GM21381 (cell line): ENCODE measurements at regions not wholly inside any gene's neighbourhood (a gene's known extent, or its start where the extent isn't known, plus 50 kb on each side); places are given as distances from the start of the nearest gene placed in this dataset.
"Not testable (repeated sequence)": the region's sequence is repeated elsewhere in the genome, so short reads cannot be mapped to it uniquely, and the experiment has no call there.

Source experiments
- ATAC-seq: cut with Tn5 transposase; IDR thresholded peaks from one replicate; pipeline ENCODE4 v1.9.1; 2021; ENCODE audit warnings: mild to moderate bottlenecking, moderate library complexity; ENCODE audit not compliant: unreplicated experiment

DNA sequence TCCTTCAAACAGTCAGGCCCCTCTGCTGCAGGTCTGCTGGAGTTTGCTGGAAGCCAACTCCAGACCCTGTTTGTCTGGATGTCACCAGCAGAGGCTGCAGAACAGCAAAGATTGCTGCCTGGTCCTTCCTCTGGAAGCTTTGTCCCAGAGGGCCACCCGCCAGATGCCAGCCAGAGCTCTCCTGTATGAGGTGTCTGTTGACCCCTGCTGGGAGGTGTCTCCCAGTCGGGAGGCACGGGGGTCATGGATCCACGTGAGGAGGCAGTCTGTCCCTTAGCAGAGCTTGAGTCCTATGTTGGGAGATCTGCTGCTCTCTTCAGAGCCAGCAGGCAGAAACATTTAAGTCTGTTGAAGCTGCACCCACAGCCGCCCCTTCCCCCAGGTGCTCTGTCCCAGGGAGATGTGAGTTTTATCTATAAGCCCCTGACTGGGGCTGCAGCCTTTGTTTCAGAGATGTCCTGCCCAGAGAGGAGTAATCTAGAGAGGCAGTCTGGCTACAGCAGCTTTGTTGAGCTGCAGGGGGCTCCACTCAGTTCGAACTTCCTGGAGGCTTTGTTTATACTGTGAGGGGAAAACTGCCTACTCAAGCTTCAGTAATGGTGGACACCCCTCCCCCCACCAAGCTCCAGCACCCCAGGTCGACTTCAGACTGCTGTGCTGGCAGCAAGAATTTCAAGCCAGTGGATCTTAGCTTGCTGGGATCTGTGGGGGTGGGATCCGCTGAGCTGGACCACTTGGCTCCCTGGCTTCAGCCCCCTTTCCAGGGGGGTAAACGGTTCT is 72.1 kb downstream of the OGFRL1 start:
- ATAC-seq, result not testable (repeated sequence)

DNA sequence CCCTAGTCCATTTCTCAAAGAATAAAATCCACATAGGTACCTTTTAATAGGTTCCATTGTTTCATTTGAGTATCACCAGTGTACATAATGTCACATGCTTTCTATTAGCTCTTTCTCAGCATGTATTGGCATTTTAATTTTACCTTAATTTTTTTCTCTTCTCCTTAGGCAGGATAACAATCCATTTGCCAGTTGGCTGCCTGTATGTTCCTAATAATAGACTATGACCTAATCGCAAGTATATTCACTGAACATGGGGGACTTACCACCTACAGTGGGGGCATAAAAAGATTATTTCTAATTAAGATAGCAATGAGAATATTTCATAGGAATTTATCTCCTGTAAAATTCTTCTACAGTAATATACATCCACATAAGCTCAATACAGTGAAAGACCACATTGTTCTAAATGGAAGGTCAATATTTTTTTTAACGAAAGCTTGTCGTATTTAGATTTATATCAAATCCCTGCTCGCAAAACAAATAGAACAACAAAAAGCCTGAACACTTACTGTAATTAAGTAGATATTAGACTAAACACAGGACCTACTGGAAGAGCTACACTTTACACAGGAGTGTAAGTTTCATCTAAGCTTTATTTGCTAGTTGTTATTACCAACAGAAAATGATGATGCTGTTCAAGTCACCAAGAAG is 76.4 kb downstream of the OGFRL1 start:
- ATAC-seq, result no peak

DNA sequence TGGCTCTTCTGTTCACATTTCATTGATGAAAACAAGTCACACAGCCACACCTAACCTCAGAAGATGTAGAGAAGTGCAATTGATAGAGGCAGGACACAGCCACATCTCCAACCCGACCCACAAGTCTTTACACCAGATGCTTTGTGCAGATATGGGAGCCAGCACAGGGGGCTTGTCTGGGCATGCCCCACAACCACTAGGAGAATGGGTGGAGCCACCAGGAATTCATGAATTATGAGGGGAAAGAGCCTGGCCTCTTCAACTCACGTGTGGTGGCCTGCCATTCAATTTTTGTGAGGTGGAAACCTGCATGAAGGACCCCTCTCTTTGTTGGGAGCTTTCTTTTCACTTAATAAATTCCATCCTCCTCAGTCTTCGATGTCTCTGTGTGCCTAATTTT is 79.1 kb downstream of the OGFRL1 start:
- no peak for ATAC-seq

DNA sequence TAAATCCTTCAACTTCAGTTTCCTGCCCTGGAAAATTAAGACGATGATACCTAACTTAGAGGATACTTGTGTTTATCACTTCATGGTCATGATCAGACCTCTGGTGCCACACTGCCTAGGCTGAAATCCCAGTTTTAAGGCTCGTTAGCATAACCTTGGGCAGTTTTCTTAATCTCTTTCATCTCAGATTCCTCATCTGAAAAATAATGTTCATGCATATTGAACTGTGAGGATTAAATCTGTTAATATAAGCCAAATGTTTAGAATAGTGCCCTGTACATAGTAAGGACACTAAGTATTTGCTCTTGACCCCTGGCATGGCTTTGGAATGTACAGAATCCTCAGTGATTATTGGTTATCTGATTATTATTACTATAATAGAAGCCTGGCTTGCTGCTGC is 79.7 kb downstream of the OGFRL1 start:
- ATAC-seq, result no peak

DNA sequence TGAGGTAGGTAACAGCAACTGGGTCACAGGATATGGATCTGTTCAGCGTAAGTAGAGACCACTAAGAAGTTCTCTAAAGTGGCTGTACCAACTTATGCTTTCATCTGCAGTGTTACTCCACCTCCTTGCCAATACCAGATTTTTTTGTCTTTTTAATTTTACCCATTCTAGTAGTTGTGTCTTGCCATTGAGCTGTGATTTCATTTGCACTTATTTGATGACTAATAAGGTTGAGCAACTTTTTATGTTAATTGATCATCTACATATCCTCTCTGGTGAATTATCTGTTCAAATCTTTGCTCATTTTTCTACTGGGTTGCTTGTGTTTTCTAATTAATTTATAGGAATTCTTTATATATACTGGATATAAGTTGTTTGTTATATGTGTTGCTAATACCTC is 82.9 kb downstream of the OGFRL1 start:
- no peak for ATAC-seq

DNA sequence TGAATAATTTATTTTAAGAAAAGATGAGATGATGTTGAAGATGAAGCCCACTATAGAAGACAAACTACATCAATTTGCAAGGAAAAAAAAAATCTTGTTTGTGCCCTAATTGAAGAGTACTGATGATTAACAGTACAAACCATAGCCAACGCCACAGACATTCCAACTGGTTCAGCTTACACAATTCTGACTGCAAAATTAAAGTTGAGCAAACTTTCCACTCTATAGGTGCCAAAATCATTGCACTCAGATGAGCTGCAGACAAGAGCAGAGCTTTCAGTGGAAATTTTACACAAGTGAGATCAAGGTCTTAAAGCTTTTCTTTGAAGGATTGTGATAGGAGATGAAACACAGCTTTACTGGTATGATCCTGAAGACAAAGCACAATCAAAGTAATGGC is 85.3 kb downstream of the OGFRL1 start:
- ATAC-seq, result no peak

DNA sequence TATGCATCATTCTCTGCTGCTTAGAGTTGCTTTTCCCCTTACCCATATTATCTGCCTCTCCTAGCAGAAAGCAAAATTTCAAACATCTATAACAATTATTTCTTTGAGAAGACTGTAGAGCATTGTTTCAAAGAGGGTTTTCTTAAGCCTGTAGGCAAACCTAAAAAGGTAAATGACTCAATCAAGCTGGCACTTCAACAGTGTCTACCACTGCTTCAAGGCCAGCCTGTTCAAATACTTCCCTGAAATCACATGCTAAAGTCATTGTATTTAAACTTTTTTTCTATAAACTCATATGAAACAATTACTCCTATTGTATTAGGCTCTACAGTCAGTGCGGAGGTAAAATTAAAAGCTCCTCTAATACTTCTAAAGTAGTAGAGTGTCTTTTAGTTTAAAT is 87.1 kb downstream of the OGFRL1 start:
- no peak for ATAC-seq

DNA sequence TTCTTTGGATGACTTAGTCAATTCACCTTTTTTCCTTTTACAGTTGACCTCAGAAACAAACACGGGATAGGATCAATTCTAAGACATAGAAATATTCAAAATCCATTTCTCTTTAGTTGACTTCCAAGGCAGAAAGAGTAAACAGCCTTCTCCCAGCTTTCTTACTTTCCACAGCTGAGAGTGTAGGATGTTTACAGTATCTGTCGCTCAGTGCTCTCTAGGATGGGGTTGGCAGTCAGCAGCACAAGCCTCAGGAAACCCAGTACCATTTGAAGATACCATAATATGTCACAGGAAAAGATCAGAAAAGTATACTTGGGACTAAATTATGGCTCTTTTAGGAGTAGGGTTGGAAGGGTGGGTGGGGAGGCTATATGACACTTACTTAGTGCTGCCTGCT is 88.2 kb downstream of the OGFRL1 start:
- no peak for ATAC-seq

DNA sequence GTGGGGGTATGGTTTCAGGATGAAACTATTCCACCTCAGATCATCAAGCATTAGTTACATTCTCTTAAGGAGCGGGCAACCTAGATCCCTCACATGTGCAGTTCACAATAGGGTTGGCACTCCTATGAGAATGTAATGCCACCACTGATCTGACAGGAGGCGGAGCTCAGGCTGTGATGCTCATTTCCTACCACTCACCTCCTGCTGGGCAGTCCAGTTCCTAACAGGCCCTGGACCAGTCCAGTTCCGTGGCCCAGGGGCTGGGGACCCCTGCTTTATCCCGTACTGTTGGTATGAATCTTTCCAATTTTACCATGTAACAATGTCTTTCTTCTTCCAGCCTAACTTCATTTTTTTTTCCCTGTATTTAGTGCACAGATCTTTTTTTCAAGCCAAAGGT is 94.9 kb downstream of the OGFRL1 start:
- ATAC-seq, result no peak

DNA sequence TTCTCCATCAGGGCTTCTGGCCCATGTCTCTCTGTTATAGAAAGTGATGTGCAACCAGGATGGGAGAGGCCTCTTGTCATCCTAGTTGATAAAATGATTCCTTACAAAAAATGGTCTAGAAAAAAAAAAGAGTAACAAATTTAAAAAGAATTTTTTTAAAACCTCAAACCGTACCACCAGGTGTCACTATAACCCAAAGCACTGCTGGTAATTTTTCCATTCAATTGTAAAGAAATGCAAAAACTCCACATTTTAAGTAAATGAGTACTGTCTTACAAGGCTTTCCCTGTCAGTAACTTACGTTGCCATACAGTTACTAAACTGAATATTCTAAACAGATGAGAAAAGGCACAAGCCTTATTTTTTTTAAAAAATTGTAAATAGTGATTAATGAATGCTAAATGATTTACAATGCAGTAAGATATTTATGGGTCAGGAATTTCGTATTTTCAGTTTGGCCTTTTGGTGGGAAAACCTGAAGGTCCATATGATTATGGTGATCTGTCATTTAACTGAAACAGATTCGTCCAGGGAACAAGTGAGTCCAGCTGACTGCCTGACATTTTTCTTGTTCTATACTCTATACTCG is 95.4 kb downstream of the OGFRL1 start:
- ATAC-seq, result no peak

DNA sequence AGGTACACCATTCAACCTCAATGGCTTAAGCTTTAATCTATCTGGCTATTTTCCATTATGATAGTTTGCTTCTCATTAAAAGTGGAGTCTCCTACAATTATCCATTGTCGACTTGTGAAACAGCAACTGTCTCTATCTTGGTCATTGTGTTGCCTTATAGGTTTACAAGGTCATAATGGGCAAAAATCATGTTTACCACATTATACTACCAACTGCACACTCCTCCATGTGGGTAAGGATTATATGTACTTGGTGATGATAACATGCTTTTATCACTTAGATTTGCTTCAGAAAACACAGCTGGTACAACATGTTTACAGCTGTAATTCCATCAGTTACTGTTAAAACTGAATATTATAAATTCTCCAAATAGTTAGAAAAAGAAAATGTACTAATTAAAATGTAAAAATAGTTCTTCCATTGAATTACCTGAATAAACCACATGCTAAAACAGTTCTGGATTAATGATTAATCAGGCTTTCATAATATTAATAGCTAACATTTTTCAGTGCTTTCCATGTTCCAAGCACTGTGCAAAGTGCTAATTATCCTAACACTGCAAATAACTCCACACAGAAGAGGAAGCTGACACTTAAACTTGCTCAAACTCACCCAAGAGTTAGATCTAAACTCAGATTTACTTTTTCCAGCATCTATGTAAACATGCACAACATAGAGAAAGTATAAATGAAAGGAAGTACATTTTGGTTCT is 96.7 kb downstream of the OGFRL1 start:
- no peak for ATAC-seq

DNA sequence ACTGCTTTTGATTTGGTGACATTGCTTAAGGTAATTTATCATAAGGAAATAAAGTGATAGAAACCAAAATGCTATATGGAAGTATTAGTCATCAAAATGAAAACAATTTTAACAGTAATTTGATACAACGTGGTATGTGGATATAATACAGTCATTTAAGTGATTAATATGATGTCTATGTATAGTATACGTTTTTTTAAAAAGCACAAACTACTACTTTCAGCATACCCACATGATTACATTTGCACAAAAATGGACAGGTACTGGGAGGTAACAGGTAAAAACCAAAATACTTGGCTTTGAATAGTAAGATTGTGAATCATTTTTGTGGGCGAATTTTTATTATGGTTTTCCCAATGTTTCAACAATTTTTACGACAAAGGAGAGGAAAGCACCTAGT is 97.6 kb downstream of the OGFRL1 start:
- no peak for ATAC-seq

DNA sequence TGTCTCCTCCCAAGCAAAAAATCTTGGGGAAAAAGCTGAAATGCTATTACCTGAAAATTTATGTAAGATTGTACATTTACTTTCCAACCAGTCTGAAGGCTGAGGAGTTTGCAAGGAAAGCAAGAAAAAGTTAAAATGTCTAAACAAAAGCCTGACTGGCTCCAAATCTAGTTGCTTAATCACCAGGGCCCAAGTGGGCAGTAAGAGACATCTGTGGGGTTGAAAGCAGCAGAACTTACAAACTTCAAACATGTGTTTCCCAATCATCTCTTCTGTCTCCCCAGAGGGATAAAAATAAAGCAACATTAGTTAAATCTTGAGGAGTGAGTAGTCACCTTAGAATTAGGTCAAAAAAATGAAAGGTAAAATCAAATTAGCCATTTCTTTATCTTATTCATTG is 98.6 kb downstream of the OGFRL1 start:
- no peak for ATAC-seq

DNA sequence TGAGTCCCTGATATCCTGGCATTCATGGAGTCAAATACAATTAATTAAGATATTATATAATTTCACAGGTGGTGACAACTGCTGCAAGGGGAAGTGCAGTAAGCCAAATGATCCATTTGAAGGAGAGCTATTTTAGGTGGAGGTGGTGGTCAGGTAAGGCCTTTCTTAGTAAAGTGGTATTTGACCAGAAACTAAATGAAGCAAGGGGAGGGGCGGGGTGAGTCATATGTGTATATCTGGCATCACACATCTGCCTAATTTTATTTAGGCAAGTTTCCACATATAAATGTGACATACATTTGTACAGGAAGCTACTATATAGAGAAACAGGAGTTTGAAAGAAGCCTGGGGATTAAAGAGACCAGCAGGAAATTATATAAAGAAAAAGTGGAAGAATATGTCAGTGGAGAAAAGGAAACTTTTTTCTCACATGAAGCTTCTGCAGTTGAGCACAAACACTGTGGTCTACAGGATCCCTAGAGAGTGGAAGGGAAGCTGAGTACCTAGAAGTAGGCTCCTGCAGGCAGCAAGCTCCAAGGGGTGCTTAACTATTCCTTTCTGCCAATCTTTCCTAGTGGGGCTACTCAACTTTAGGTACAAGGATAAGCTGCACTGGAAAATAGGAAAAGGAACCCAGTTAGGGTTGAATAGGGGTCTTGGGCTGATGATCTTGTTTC is 99.6 kb downstream of the OGFRL1 start:
- no peak for ATAC-seq

DNA sequence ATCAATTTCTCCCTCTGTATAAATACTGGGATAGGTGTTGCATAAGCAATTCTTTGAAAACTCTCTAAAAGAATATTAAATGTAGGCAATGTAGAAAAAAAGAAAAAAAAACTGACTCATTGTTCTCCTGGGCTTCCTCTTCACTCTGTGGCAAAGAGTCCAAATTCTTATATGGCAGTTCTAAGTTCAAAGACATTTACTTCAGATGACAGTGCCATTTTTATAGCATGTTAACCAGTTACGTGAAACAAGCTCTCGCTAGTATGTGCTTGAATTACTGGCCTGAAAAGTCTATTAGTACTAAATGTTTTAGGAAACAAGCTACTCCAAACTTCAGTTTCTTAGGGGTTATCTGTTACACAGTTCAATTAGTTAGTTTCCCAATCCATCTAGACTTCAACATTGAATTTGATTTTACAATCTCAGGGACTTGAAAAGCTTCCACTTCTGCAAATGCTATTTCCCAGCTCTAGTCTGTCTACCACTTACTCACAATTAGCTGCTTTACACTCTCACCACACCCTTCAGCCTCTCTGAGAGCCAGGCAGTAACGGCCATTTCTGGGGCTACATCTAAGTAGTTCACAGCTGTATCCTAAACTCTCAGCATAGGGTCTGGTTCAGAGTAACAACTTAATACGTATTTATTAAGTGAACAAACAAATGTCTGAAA is 100.4 kb downstream of the OGFRL1 start:
- no peak for ATAC-seq

DNA sequence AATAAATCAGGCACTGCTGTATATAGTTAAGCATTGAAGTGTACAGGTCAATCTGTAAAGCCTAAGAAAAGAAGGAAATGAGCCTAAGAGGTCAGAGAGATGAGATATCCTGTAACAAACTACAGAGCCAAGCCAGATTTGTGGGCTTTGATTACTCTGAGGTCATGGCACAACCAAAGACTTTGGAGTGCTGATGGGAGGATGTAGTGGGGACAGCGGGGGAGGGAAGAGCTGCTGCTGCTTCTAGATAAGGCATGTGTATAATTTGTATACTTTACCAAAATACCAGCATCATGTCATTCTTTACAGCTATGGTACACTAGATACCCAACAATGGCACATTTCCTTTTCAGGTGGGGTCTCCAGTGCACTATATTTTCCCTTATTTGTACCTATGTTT is 102.5 kb downstream of the OGFRL1 start:
- no peak for ATAC-seq

DNA sequence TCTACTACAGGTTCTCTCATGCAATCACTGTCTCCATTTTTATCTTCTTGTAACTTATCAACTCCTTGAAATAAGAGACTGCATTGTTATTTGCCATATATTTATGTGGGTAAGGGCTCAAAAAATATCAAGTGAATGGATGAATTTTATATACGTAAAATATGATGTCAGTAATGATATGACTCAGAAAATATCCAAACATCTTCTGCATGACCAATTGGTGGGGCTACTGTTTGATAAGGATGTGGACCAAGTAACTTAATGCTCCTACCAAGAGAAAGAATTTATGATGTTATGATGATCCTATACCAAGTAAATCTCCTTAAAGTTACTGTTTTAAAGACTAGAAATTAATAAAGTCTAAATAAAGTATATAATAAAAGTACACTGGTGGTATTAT is 103.7 kb downstream of the OGFRL1 start:
- no peak for ATAC-seq

DNA sequence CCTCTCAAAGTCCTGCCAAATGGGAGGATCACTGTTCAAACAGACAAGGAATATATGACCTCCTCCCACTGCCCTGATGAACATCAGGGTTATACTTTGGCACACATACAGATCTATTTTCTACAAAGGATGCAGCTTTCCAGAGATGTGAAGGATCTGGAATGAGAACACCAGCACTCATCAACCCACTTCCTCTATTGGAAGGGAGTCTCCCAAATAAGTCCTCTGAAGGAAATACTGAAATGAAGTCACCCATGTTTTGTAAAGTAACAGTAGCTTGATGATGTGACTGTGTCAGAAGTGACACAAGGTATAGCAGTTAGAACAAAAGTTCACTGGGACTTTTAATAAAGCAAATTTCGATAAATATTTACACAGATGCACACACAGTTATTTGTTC is 104.9 kb downstream of the OGFRL1 start:
- no peak for ATAC-seq

DNA sequence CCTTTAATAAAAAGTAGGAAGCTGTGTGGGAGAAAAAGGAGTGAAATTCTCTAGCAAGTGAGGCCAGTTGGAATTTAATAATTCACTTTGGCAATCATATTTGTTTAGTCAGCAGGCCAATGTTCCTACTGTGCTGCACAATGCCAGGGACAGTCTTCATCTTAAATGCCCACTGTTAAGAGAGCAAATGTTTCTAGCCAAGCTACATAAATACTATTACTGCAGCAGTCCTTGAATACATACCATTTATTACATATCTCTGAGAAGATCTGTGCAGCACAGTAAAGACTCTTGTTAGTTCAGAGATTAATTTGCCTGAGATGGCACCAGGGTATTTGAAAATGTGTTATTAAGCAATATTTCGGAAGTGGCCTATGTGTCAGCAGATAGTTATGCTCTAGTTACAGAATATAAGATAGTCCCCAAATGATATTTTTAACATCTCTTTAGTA is 105.4 kb downstream of the OGFRL1 start:
- no peak for ATAC-seq

DNA sequence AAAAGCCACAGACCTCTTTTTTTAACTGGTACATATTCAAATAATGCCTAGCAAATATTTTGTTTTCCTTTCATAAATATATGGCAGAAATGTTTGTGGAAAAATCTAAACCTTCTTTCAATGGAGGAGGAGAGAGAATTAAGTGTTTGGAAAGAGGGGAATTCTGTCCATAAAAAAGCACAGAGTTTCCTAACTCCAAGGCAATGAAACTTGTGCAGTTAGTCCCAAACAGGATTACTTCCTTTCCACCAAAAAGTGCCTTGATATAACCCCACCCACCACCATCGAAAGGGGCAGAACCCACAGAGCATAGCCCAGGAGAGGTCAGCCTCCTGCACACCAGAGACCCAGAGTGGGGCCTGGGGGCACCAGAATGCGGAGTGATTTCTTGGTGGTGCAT is 106.3 kb downstream of the OGFRL1 start:
- no peak for ATAC-seq
